CD14-positive monocyte (primary cell): ENCODE measurements at regions not wholly inside any gene's neighbourhood (a gene's known extent, or its start where the extent isn't known, plus 50 kb on each side); places are given as distances from the start of the nearest gene placed in this dataset.

Source experiments
- DNase-seq, 3 donors: peaks; one replicate each; pipeline ENCODE4 v3.0.0-alpha.2; 2011 to 2022
- H2AFZ ChIP-seq: 2 replicates; pipeline ENCODE4 v1.6.0; 2012; ENCODE audit warnings: mild to moderate bottlenecking, low read depth, low read length, inconsistent platforms; ENCODE audit not compliant: insufficient read depth, poor library complexity, severe bottlenecking
- H3K27ac ChIP-seq, 2 donors: 1 replicate in 1 of 2; 2 replicates in 1 of 2; pipeline ENCODE4 v1.5.1; 2012 to 2013; ENCODE audit warnings: low read length in 2 of 2, control low read depth in 1 of 2, inconsistent platforms in 1 of 2, low read depth in 1 of 2, mild to moderate bottlenecking in 1 of 2
- H3K27me3 ChIP-seq, 2 donors: one replicate each; pipeline versions ENCODE4 v1.6.0 to v1.6.1; 2011 to 2013; ENCODE audit warnings: low read length in 2 of 2; ENCODE audit not compliant: control insufficient read depth in 2 of 2, insufficient read depth in 2 of 2
- H3K36me3 ChIP-seq, 2 donors: replicated peaks in 1 of 2; 1 replicate in 1 of 2; 2 replicates in 1 of 2; pipeline versions ENCODE4 v1.5.1 to v1.6.1; 2012 to 2013; ENCODE audit warnings: low read length in 2 of 2, control low read depth in 1 of 2, inconsistent platforms in 1 of 2, mild to moderate bottlenecking in 1 of 2; ENCODE audit not compliant: insufficient read depth in 2 of 2, control insufficient read depth in 1 of 2
- H3K4me1 ChIP-seq, 2 donors: 1 replicate in 1 of 2; 2 replicates in 1 of 2; pipeline versions ENCODE4 v1.5.1 to v1.6.1; 2012 to 2013; ENCODE audit warnings: low read length in 2 of 2, control low read depth in 1 of 2, inconsistent platforms in 1 of 2, mild to moderate bottlenecking in 1 of 2, moderate library complexity in 1 of 2; ENCODE audit not compliant: insufficient read depth in 2 of 2, control insufficient read depth in 1 of 2
- H3K4me2 ChIP-seq: replicated peaks from 2 replicates; pipeline ENCODE3; 2012; ENCODE audit warnings: low read length, moderate library complexity, mild to moderate bottlenecking; ENCODE audit not compliant: poor library complexity, severe bottlenecking; ENCODE audit errors: extremely low read depth
- H3K4me3 ChIP-seq, 3 experiments: fragments of 200-600 bp in 1 of 3; sonication (generic) in 1 of 3; replicated peaks in 1 of 3; 1 replicate in 2 of 3; 2 replicates in 1 of 3; pipeline ENCODE4 v1.5.1; 2011 to 2013; ENCODE audit warnings: low read length in 3 of 3, mild to moderate bottlenecking in 3 of 3, control low read depth in 2 of 3, low read depth in 2 of 3, inconsistent platforms in 1 of 3, moderate library complexity in 1 of 3
- H3K79me2 ChIP-seq: 2 replicates; pipeline ENCODE4 v1.6.0; 2012; ENCODE audit warnings: mild to moderate bottlenecking, control low read depth, inconsistent platforms, low read length, moderate library complexity; ENCODE audit not compliant: insufficient read depth
- H3K9ac ChIP-seq: 2 replicates; pipeline ENCODE4 v1.6.0; 2017; ENCODE audit warnings: low read length, mild to moderate bottlenecking; ENCODE audit not compliant: insufficient read depth, poor library complexity, severe bottlenecking
- H3K9me3 ChIP-seq, 2 donors: replicated peaks in 1 of 2; 1 replicate in 1 of 2; 2 replicates in 1 of 2; pipeline versions ENCODE4 v1.5.1 to v1.6.1; 2012 to 2013; ENCODE audit warnings: low read length in 2 of 2, control low read depth in 1 of 2; ENCODE audit not compliant: control insufficient read depth in 1 of 2, insufficient read depth in 1 of 2
- H4K20me1 ChIP-seq: 2 replicates; pipeline ENCODE4 v1.6.0; 2012; ENCODE audit warnings: mild to moderate bottlenecking, low read length, control low read depth, moderate library complexity; ENCODE audit not compliant: insufficient read depth
- H3K27ac Mint-ChIP-seq, 7 donors: one replicate each; pipeline ENCODE4 v1.8.0; 2020; ENCODE audit warnings: mild to moderate bottlenecking in 7 of 7, mixed read lengths in 7 of 7, moderate library complexity in 6 of 7, inconsistent platforms in 2 of 7
- H3K27me3 Mint-ChIP-seq, 3 donors: one replicate each; pipeline ENCODE4 v1.8.0; 2021 to 2022; ENCODE audit warnings: low read depth in 3 of 3, mild to moderate bottlenecking in 3 of 3, mixed read lengths in 3 of 3, moderate library complexity in 3 of 3, inconsistent platforms in 1 of 3
- H3K36me3 Mint-ChIP-seq, 2 donors: one replicate each; pipeline ENCODE4 v1.8.0; 2020; ENCODE audit warnings: mixed read lengths in 2 of 2, inconsistent platforms in 1 of 2, mild to moderate bottlenecking in 1 of 2
- H3K4me1 Mint-ChIP-seq: one replicate; pipeline ENCODE4 v1.8.0; 2020; ENCODE audit warnings: mild to moderate bottlenecking, mixed read lengths
- H3K4me3 Mint-ChIP-seq, 2 donors: one replicate each; pipeline ENCODE4 v1.8.0; 2020; ENCODE audit warnings: mild to moderate bottlenecking in 2 of 2, mixed read lengths in 2 of 2, moderate library complexity in 1 of 2
- H3K9me3 Mint-ChIP-seq, 7 donors: one replicate each; pipeline ENCODE4 v1.8.0; 2020 to 2022; ENCODE audit warnings: mixed read lengths in 7 of 7, mild to moderate bottlenecking in 6 of 7, moderate library complexity in 6 of 7, inconsistent platforms in 2 of 7
- CTCF ChIP-seq: fragments of 200-600 bp; IDR thresholded peaks from one replicate; pipeline ENCODE4 v1.8.0; 2022; ENCODE audit warnings: antibody characterized with exemption, mild to moderate bottlenecking
- WGBS: methylation state at CpG from one replicate; pipeline ENCODE4 v1.1.5; 2013; ENCODE audit warnings: missing lambda C conversion rate; ENCODE audit not compliant: insufficient coverage; 5-methylcytosine and 5-hydroxymethylcytosine counted together
- intact Hi-C, 2 donors: fragments of 100-400 bp; cut with micrococcal nuclease; formaldehyde crosslinking; loops; one replicate each; pipeline versions ENCODE4 v1.15.0 to v1.15.1; 2023

DNA sequence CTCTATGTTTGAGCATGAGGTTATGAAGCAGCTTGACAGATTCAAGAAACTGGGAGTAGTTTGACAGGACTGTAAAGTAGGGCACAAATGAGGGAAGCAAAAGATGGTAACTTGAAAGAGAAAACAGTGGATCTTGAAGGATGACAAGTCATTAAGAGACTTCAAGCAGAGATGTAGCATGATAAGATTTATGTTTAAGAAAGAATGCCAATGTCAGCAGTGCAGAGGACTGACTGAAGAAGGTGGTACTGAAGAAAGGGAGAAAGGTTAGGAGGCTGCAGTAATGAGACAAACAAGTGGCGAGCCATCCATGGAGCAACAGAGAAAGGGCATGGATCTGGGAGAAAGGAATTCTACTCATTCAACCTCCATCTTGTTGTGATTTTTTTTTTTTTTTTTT is 120.2 kb upstream of the RAP1B start:
- no peaks in the 10 kb centered on the region for H3K36me3 Mint-ChIP-seq
- H3K4me3 Mint-ChIP-seq = no peak overlapping the region
- H3K36me3 ChIP-seq = no peaks in the 10 kb centered on the region
- TF ChIP-seq CTCF = no peak
- no peak overlapping the region for H3K4me3 ChIP-seq
- no peaks in the 10 kb centered on the region for H3K4me1 Mint-ChIP-seq
- no peaks in the 10 kb centered on the region for H3K4me1 ChIP-seq
- no CpG with 5 or more reads among the region's 1 CpG for WGBS
- no peak overlapping the region for H3K27ac Mint-ChIP-seq
- H3K9me3 Mint-ChIP-seq = peaks cover 0 to 4% (median 2%) of the 10 kb centered on the region in 7 donors
- intact Hi-C loops = no loop called here
- no peak overlapping the region for H3K27ac ChIP-seq
- no peak overlapping the region for H3K9ac ChIP-seq
- H3K27me3 ChIP-seq = no peaks in the 10 kb centered on the region
- H4K20me1 ChIP-seq = no peaks in the 10 kb centered on the region
- no peak for DNase-seq
- no peaks in the 10 kb centered on the region for H3K9me3 ChIP-seq
- peaks cover 0 to 3% (median 2%) of the 10 kb centered on the region in 3 donors for H3K27me3 Mint-ChIP-seq
- no peak overlapping the region for H3K4me2 ChIP-seq
- H2AFZ ChIP-seq = no peak overlapping the region
- H3K79me2 ChIP-seq = no peaks in the 10 kb centered on the region

DNA sequence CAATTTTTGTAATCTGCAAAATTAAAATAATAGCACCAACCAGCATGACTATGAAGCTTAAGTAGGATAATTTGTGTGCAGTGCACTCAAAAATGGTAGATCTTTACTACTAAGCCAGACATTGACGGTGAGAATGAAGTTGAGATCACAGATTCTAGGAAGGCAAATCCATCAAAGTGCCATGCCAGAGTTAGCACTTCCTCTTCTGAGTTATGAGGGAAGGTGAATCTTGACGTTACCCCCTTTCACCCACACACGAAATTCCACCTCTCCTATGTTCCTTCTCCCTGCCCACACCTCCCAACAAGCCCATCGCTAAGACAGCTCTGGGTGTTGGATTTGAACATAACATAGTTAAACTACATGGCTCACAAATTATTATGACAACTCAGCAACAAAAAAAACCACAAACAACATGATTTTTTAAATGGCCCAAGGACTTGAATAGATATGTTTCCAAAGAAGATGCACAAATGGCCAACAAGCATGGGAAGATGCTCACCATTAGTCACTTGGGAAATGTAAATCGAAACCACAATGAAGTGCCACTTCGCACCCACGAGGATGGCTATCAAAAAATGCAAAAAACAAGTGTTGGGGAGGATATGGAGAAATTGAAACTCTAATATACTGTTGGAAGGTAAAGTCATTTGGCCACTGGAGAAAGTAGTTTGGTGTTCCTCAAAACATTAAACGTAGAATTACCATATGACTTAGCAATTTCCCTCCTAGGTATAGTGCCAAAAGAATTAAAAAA is 119.3 kb upstream of the RAP1B start:
- WGBS = 100% methylated on average over 3 of the region's 8 CpGs
- H3K27ac Mint-ChIP-seq = peak overlapping the region in 1 of 7 donors; percentile 53

More for the DNA sequence above, 119.3 kb upstream of the RAP1B start:
- H3K4me3 ChIP-seq = no peak overlapping the region
- Mint-ChIP-seq H3K36me3 (no peaks in the 10 kb centered on the region), H3K9me3 (peaks cover 0 to 4% (median 2%) of the 10 kb centered on the region in 7 donors), H3K4me3 (no peak overlapping the region), H3K27me3 (peaks cover 0 to 3% (median 2%) of the 10 kb centered on the region in 3 donors), H3K4me1 (peaks cover 4% of the 10 kb centered on the region)
- H3K27me3 ChIP-seq = no peaks in the 10 kb centered on the region
- no peak overlapping the region for H2AFZ ChIP-seq
- H3K4me1 ChIP-seq = peaks cover 2 to 3% of the 10 kb centered on the region in 2 donors
- DNase-seq = no peak
- H3K27ac ChIP-seq = no peak overlapping the region
- intact Hi-C loops = no loop called here
- TF ChIP-seq CTCF = no peak
- no peaks in the 10 kb centered on the region for H3K36me3 ChIP-seq
- H3K9ac ChIP-seq = no peak overlapping the region
- no peak overlapping the region for H3K4me2 ChIP-seq
- H3K79me2 ChIP-seq = no peaks in the 10 kb centered on the region
- H4K20me1 ChIP-seq = no peaks in the 10 kb centered on the region
- H3K9me3 ChIP-seq = no peaks in the 10 kb centered on the region
